ENCODE measurements at regions not wholly inside any gene's neighbourhood (a gene's known extent, or its start where the extent isn't known, plus 50 kb on each side); places are given as distances from the start of the nearest gene placed in this dataset.

DNA sequence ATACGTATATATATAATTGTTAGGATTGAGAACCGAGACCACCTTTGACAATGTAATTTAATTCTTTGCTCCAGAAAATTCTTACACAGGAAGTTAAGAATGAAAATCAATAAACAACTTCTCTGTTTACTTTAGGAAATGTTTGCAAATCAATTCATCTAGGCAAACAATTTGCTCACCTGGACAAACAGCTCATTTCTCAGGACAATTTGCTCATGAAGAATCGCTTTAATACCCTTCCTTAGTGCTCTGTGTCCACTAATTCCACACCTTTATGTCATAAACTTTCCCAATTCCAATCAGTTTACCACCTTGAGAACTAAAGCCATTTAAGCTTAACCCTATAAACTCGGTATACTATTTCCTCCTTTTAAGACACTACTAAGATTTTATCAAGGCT is 292.2 kb downstream of the BCHE start:
- Histone ChIP-seq H3K36me3 (ENCODE audit: control insufficient read depth in 2 of 2, extremely low read depth in 1 of 2, insufficient read depth in 2 of 2, low read length in 2 of 2) (no peaks in the 10 kb centered on the region), H4K20me1 (ENCODE audit: control insufficient read depth, extremely low read depth, insufficient read depth, low read length) (no peaks in the 10 kb centered on the region), H3K27ac (ENCODE audit: control insufficient read depth, insufficient read depth, low read length) (no peak overlapping the region), H3K79me2 (ENCODE audit: control insufficient read depth, insufficient read depth, low read length) (no peaks in the 10 kb centered on the region), H3K9ac (ENCODE audit: control insufficient read depth, extremely low read depth, insufficient read depth, low read length) (no peak overlapping the region), H3K9me3 (ENCODE audit: control insufficient read depth, low read depth, low read length) (no peaks in the 10 kb centered on the region), H2AFZ (ENCODE audit: control insufficient read depth, low read length) (no peak overlapping the region), H3K4me3 (ENCODE audit: control insufficient read depth in 2 of 3, extremely low read depth in 1 of 3, insufficient read depth in 2 of 3, low read depth in 1 of 3, low read length in 3 of 3) (no peak overlapping the region), H3K9me1 (ENCODE audit: control insufficient read depth, extremely low read depth, insufficient read depth, low read length) (no peaks in the 10 kb centered on the region), H3K4me2 (ENCODE audit: control insufficient read depth, extremely low read depth, insufficient read depth, low read depth, low read length) (no peak overlapping the region), H3K27me3 (ENCODE audit: control insufficient read depth, extremely low read depth, insufficient read depth, low read length) (no peaks in the 10 kb centered on the region), H3K4me1 (ENCODE audit: control insufficient read depth, extremely low read depth, insufficient read depth, low read length) (no peaks in the 10 kb centered on the region)
- no peak for TF ChIP-seq EZH2 (IDR thresholded peaks at IDR 0.05; ENCODE audit: low read length)
- TF ChIP-seq, protein P1, sequence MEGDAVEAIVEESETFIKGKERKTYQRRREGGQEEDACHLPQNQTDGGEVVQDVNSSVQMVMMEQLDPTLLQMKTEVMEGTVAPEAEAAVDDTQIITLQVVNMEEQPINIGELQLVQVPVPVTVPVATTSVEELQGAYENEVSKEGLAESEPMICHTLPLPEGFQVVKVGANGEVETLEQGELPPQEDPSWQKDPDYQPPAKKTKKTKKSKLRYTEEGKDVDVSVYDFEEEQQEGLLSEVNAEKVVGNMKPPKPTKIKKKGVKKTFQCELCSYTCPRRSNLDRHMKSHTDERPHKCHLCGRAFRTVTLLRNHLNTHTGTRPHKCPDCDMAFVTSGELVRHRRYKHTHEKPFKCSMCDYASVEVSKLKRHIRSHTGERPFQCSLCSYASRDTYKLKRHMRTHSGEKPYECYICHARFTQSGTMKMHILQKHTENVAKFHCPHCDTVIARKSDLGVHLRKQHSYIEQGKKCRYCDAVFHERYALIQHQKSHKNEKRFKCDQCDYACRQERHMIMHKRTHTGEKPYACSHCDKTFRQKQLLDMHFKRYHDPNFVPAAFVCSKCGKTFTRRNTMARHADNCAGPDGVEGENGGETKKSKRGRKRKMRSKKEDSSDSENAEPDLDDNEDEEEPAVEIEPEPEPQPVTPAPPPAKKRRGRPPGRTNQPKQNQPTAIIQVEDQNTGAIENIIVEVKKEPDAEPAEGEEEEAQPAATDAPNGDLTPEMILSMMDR (optimal IDR thresholded peaks at IDR 0.05 in 1 of 3, IDR thresholded peaks at IDR 0.05 in 1 of 3, conservative IDR thresholded peaks at IDR 0.05 in 1 of 3; ENCODE audit: extremely low read depth in 1 of 3, insufficient read depth in 2 of 3, low read length in 3 of 3) = no peak
- FAIRE-seq (no peak), DNase-seq (ENCODE audit: low read depth, low spot score) (no peak)
- dilution Hi-C loops (cut with MboI; ENCODE audit: extremely low pct_ligation_motif_present, low sequenced_read_pairs) = no loop called here

DNA sequence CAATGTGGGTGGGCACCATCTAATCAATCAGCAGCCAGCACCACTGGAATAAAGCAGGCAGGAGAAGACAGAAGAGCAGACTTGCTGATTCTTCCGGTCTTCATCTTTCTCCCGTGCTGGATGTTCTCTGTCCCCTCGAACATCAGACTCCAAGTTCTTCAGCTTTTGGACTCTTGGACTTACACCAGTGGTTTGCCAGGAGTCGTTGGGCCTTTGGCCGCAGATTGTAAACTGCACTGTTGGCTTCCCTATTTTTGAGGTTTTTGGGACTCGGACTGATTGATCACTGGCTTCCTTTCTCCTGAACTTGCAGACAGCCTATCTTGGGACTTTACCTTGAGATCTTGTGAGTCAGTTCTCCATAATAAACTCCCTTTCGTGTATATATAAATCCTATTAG is 292.8 kb downstream of the BCHE start:
- no peaks in the 10 kb centered on the region for H3K9me1 ChIP-seq (ENCODE audit: control insufficient read depth, extremely low read depth, insufficient read depth, low read length)
- no peaks in the 10 kb centered on the region for H3K4me1 ChIP-seq (ENCODE audit: control insufficient read depth, extremely low read depth, insufficient read depth, low read length)
- no peaks in the 10 kb centered on the region for H3K9me3 ChIP-seq (ENCODE audit: control insufficient read depth, low read depth, low read length)
- H3K9ac ChIP-seq (ENCODE audit: control insufficient read depth, extremely low read depth, insufficient read depth, low read length) = no peak overlapping the region
- DNase-seq (ENCODE audit: low read depth, low spot score) = no peak
- dilution Hi-C loops (cut with MboI; ENCODE audit: extremely low pct_ligation_motif_present, low sequenced_read_pairs) = no loop called here
- no peaks in the 10 kb centered on the region for H3K79me2 ChIP-seq (ENCODE audit: control insufficient read depth, insufficient read depth, low read length)
- TF ChIP-seq, protein P1 (optimal IDR thresholded peaks at IDR 0.05 in 1 of 3, IDR thresholded peaks at IDR 0.05 in 1 of 3, conservative IDR thresholded peaks at IDR 0.05 in 1 of 3; ENCODE audit: extremely low read depth in 1 of 3, insufficient read depth in 2 of 3, low read length in 3 of 3) = no peak
- TF ChIP-seq EZH2 (IDR thresholded peaks at IDR 0.05; ENCODE audit: low read length) = no peak
- H3K4me2 ChIP-seq (ENCODE audit: control insufficient read depth, extremely low read depth, insufficient read depth, low read depth, low read length) = no peak overlapping the region
- no peak overlapping the region for H3K27ac ChIP-seq (ENCODE audit: control insufficient read depth, insufficient read depth, low read length)
- H2AFZ ChIP-seq (ENCODE audit: control insufficient read depth, low read length) = no peak overlapping the region
- H3K4me3 ChIP-seq (ENCODE audit: control insufficient read depth in 2 of 3, extremely low read depth in 1 of 3, insufficient read depth in 2 of 3, low read depth in 1 of 3, low read length in 3 of 3) = no peak overlapping the region
- no peak for FAIRE-seq
- no peaks in the 10 kb centered on the region for H3K27me3 ChIP-seq (ENCODE audit: control insufficient read depth, extremely low read depth, insufficient read depth, low read length)
- no peaks in the 10 kb centered on the region for H3K36me3 ChIP-seq (ENCODE audit: control insufficient read depth in 2 of 2, extremely low read depth in 1 of 2, insufficient read depth in 2 of 2, low read length in 2 of 2)
- H4K20me1 ChIP-seq (ENCODE audit: control insufficient read depth, extremely low read depth, insufficient read depth, low read length) = no peaks in the 10 kb centered on the region
